DND-41 (cell line): ENCODE measurements at regions not wholly inside any gene's neighbourhood (a gene's known extent, or its start where the extent isn't known, plus 50 kb on each side); places are given as distances from the start of the nearest gene placed in this dataset.

Experiments
- ATAC-seq: fragments of 200-7000 bp; cut with Tn5 transposase; 3 replicates; pipeline ENCODE4 v1.9.1; 2021; ENCODE audit warnings: low read depth; ENCODE audit not compliant: insufficient read depth
- DNase-seq: peaks from one replicate; pipeline ENCODE4 v3.0.0-alpha.2; 2020
- H2AFZ ChIP-seq: 2 replicates; pipeline ENCODE4 v1.6.0; 2012; ENCODE audit warnings: low read depth, low read length
- H3K27ac ChIP-seq: 2 replicates; pipeline ENCODE4 v1.5.1; 2012; ENCODE audit warnings: low read length, inconsistent platforms
- H3K27me3 ChIP-seq: fragments of 200-600 bp; sonication (generic); 2 replicates; pipeline ENCODE4 v1.6.0; 2012; ENCODE audit warnings: low read length, mild to moderate bottlenecking, inconsistent platforms; ENCODE audit not compliant: insufficient read depth, poor library complexity
- H3K36me3 ChIP-seq: 2 replicates; pipeline ENCODE4 v1.5.1; 2012; ENCODE audit warnings: low read length, inconsistent platforms; ENCODE audit not compliant: insufficient read depth
- H3K4me1 ChIP-seq: 2 replicates; pipeline ENCODE4 v1.5.1; 2012; ENCODE audit warnings: mild to moderate bottlenecking, low read length; ENCODE audit not compliant: insufficient read depth
- H3K4me2 ChIP-seq: 2 replicates; pipeline ENCODE4 v1.6.0; 2012; ENCODE audit warnings: mild to moderate bottlenecking, moderate library complexity, low read length, inconsistent platforms; ENCODE audit not compliant: insufficient read depth
- H3K4me3 ChIP-seq, 2 experiments: fragments of 200-600 bp in 1 of 2; shearing (Covaris generic) in 1 of 2; 2 replicates each; pipeline ENCODE4 v1.5.1; 2012 to 2016; ENCODE audit warnings: inconsistent platforms in 2 of 2, low read length in 2 of 2, mild to moderate bottlenecking in 2 of 2, low read depth in 1 of 2, moderate library complexity in 1 of 2
- H3K79me2 ChIP-seq: 2 replicates; pipeline ENCODE4 v1.6.0; 2012; ENCODE audit warnings: low read length, inconsistent platforms; ENCODE audit not compliant: insufficient read depth
- H3K9ac ChIP-seq: 2 replicates; pipeline ENCODE4 v1.6.0; 2012; ENCODE audit warnings: low read depth, mild to moderate bottlenecking, inconsistent platforms, low read length, moderate library complexity
- H3K9me3 ChIP-seq: 2 replicates; pipeline ENCODE4 v1.5.1; 2012; ENCODE audit warnings: low read length, moderate library complexity, mild to moderate bottlenecking, inconsistent platforms; ENCODE audit not compliant: insufficient read depth, severe bottlenecking
- H4K20me1 ChIP-seq: 2 replicates; pipeline ENCODE4 v1.6.0; 2012; ENCODE audit warnings: low read length; ENCODE audit not compliant: insufficient read depth
- EZH2 ChIP-seq: IDR thresholded peaks from 3 replicates; pipeline ENCODE4 v1.6.1; 2012; ENCODE audit warnings: borderline replicate concordance, low read depth, mild to moderate bottlenecking, moderate library complexity, low read length, inconsistent platforms; ENCODE audit not compliant: severe bottlenecking
- TF ChIP-seq, protein P1 (sequence below): IDR thresholded peaks from 2 replicates; pipeline ENCODE4 v1.5.1; 2012; ENCODE audit warnings: borderline replicate concordance, low read length, moderate library complexity, mild to moderate bottlenecking; ENCODE audit not compliant: poor library complexity, severe bottlenecking; ENCODE audit errors: extremely low read depth

- Histone ChIP-seq H3K4me3 (no peak overlapping the region), H3K27me3 (no peaks in the 10 kb centered on the region), H3K4me1 (no peaks in the 10 kb centered on the region), H3K9ac (no peak overlapping the region), H2AFZ (no peak overlapping the region), H3K4me2 (no peak overlapping the region), H3K36me3 (no peaks in the 10 kb centered on the region), H4K20me1 (no peaks in the 10 kb centered on the region), H3K27ac (no peak overlapping the region), H3K79me2 (no peaks in the 10 kb centered on the region), H3K9me3 (no peaks in the 10 kb centered on the region)
- ATAC-seq, result no peak
- TF ChIP-seq, protein P1, sequence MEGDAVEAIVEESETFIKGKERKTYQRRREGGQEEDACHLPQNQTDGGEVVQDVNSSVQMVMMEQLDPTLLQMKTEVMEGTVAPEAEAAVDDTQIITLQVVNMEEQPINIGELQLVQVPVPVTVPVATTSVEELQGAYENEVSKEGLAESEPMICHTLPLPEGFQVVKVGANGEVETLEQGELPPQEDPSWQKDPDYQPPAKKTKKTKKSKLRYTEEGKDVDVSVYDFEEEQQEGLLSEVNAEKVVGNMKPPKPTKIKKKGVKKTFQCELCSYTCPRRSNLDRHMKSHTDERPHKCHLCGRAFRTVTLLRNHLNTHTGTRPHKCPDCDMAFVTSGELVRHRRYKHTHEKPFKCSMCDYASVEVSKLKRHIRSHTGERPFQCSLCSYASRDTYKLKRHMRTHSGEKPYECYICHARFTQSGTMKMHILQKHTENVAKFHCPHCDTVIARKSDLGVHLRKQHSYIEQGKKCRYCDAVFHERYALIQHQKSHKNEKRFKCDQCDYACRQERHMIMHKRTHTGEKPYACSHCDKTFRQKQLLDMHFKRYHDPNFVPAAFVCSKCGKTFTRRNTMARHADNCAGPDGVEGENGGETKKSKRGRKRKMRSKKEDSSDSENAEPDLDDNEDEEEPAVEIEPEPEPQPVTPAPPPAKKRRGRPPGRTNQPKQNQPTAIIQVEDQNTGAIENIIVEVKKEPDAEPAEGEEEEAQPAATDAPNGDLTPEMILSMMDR, result no peak
- no peak for TF ChIP-seq EZH2
- DNase-seq, result no peak
These were observed 56.3 kb upstream of the NCKAP5 start for GRCh38 chr2:133624551-133624950.

DNA sequence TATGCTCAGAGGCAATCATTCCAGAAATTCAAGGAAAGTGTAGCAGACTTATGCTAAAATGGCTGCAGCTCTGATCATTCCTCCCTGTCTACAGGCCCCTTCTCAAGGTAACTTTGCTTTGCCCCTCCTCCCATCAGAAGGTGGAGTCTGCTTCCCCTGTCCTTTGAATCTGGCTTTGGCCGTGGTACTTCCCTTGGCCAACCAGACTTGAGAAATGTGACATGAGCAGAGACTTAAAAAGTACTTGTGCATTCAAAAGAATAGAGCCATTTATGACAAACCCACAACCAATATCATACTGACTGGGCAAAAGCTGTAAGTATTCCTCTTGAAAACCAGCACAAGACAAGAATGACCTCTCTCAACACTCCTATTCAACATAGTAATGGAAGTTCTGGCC lies 59.5 kb upstream of the NCKAP5 start:
- H3K27me3 ChIP-seq, result no peaks in the 10 kb centered on the region
- no peaks in the 10 kb centered on the region for H4K20me1 ChIP-seq
- H3K9me3 ChIP-seq, result no peaks in the 10 kb centered on the region
- H3K4me2 ChIP-seq, result no peak overlapping the region
- no peak for ATAC-seq
- no peak for DNase-seq
- no peak overlapping the region for H3K9ac ChIP-seq
- no peak overlapping the region for H3K27ac ChIP-seq
- no peaks in the 10 kb centered on the region for H3K36me3 ChIP-seq
- H2AFZ ChIP-seq, result no peak overlapping the region
- no peak for TF ChIP-seq EZH2
- TF ChIP-seq, protein P1, result no peak
- H3K4me1 ChIP-seq, result no peaks in the 10 kb centered on the region
- no peak overlapping the region for H3K4me3 ChIP-seq
- no peaks in the 10 kb centered on the region for H3K79me2 ChIP-seq

DNA sequence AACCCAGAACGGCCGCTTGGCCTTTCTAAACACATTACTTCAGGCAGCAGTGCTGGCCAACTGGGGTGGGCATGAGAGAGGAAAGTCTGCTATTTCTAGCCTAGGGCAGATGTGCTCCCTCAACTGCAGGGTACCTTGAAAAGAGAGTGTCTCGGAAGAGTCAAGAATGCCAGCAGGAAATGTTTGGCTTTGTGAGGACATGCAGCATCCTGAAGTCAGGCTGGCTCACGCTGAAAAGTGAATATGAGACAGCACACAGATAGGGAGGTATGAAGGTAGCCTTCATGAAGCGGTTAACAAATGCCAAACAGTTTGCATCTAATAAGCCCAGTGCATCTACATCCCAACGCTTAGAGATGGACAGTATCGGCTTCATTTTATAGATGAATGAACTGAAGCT lies 65.0 kb upstream of the NCKAP5 start:
- DNase-seq (no peak), ATAC-seq (no peak)
- Histone ChIP-seq H2AFZ (no peak overlapping the region), H3K4me3 (no peak overlapping the region), H3K27me3 (no peaks in the 10 kb centered on the region), H3K36me3 (no peaks in the 10 kb centered on the region), H3K9me3 (no peaks in the 10 kb centered on the region), H3K4me1 (no peaks in the 10 kb centered on the region), H3K27ac (no peak overlapping the region), H4K20me1 (no peaks in the 10 kb centered on the region), H3K4me2 (no peak overlapping the region), H3K79me2 (no peaks in the 10 kb centered on the region), H3K9ac (no peak overlapping the region)
- TF ChIP-seq EZH2, result no peak
- TF ChIP-seq, protein P1, result no peak

GRCh38 chr2:133633881-133634409 lies 65.7 kb upstream of the NCKAP5 start:
- Histone ChIP-seq H4K20me1 (no peaks in the 10 kb centered on the region), H3K79me2 (no peaks in the 10 kb centered on the region), H3K36me3 (no peaks in the 10 kb centered on the region), H3K4me1 (no peaks in the 10 kb centered on the region), H3K4me3 (no peak overlapping the region), H3K27ac (no peak overlapping the region), H2AFZ (no peak overlapping the region), H3K27me3 (no peaks in the 10 kb centered on the region), H3K9ac (no peak overlapping the region), H3K9me3 (no peaks in the 10 kb centered on the region), H3K4me2 (no peak overlapping the region)
- ATAC-seq (no peak), DNase-seq (no peak)
- TF ChIP-seq, protein P1, result no peak
- no peak for TF ChIP-seq EZH2
